HPDE6-E6E7 (cell line): ENCODE measurements at regions not wholly inside any gene's neighbourhood (a gene's known extent, or its start where the extent isn't known, plus 50 kb on each side); places are given as distances from the start of the nearest gene placed in this dataset.

ENCODE experiments used
- DNase-seq: peaks from one replicate; pipeline ENCODE4 v3.0.0; 2011; ENCODE audit warnings: missing footprints; ENCODE audit errors: extremely low spot score

- DNase-seq, result no peak
These were observed 454.1 kb downstream of the PCNX1 start for GRCh38 chr14:71361336-71361735.

- no peak for DNase-seq
These were observed 454.6 kb downstream of the PCNX1 start for GRCh38 chr14:71361874-71362273.

DNA sequence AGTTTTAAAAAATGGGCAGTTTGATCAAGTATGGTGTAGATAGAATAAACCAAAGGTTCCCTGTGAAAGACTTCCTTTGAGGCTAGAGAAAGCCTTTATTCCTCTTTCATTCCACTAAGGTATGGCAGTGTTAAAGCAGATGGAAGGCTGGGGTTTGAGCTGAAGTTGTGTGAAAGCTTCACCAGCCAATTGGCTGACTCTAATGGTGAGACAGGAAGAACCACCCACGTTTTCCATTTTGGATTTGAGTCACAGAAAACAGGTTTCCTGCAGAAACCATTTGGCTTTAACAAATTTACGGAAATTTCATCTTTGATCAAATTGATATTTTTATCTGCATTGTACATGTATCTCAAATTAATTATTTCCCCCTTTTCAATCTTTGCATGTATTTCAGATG is 455.0 kb downstream of the PCNX1 start:
- no peak for DNase-seq

GRCh38 chr14:71362920-71363584 is 455.8 kb downstream of the PCNX1 start:
- DNase-seq, result no peak

DNA sequence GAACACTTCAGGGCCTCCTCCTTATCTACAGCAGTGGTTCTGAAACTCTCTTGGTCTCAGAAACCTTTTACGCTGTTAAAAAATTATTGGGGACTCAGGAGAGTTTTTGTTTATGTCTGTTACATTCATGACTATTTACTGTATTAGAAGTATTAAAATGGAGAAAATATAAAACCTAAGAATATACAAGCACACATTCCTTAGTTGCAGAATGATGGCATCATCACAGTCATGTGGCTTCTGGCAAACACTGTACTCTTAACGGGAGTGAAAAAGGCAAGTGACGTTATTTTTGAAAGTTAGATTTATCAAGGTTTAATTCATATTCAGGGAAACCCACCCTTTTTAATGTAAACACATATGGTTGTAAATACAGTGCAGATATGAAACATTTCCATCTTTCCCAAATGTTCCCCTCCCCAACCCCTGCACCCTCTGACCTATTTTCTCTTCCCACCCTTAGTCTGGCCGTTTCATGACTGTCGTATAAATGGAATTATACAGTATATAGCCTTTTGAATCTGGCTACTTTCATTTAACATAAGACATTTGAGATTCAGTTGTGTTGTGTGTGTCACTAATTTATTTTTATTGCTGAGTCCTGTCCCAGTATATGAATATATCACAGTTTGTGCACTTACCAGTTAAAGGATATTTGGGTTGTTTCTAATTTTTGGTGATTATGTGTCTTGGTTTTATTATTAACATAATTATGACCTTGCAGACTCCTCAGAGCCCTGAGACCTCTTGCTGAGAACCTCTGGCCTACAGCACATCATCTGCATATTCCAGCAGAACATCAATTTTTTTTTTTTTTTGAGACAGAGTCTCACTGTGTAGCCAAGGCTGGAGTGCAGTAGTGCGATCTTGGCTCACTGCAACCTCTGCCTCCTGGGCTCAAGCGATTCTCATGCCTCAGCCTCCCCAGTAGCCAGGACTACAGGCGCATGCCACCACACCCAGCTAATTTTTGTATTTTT is 457.0 kb downstream of the PCNX1 start:
- DNase-seq, result no peak

GRCh38 chr14:71365361-71365760 is 458.1 kb downstream of the PCNX1 start:
- DNase-seq, result no peak

DNA sequence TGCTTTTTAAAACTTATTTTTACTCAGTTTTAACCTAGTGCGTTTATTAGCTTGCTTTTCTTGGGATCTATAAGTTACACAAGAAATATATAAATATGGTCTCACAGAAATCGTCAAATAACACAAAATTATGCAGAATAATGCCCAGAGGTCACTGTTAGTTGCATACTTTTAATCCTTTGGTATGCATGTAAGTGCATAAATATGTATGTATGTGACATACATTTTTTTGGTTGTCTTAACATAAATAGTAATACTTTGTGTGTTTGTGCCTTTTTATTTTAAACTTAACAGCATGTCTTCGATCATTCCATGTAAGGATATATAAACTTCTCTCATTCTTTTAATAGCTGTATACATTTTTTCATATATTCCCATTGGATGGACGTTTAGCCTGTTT is 459.6 kb downstream of the PCNX1 start:
- DNase-seq, result no peak

DNA sequence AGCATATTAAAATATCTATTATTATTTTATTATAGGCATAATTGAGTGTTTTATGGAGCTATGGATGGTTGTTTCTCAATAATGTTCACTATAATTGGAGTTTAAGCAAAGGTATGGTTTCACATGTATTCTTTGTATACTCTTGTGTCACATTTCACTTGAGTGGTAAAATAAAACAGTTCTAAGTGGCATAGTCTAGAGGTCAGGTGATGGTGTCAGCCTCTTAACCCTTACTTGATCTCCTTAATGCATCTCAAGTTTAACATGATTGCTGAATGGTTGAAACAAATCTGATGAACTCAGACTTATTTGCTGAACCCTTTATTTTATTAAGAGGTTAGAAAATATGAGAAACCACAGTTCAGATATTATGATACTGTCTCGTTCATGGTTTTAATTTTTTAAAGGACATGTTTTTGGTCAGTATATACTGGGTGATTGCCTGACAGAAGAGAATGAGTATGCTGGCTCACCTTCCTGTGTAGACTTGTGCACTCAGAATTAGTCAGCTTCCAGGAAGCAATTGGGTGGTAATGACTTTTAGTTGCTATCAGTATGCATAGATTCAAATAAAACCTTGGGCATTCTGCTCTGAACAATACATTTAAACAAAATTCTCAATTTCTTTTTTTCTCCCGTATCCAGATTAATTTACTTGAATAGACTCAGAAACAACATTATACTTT is 464.6 kb downstream of the PCNX1 start:
- peak; percentile 72 for DNase-seq

- DNase-seq, result peak; percentile 91
These were observed 465.2 kb downstream of the PCNX1 start for GRCh38 chr14:71372411-71372838.

DNA sequence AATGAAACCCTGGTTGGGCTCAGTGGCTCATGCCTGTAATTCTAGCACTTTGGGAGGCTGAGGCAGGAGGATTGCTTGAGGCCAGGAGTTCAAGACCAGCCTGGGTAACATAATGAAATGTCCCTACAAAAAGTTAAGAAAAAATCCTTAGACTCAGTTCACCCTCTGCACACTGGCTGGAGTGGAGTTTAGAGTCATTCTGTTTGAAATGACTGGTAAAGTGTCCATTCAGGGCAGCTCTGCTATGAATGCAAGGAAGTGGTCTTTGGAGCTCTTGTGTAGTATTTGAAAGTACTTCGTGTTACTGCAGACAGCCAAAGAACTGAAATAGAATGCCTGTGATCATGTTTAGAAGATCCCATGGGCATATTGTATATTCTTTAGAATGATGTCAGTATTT is 466.5 kb downstream of the PCNX1 start:
- DNase-seq, result no peak

- DNase-seq, result no peak
These were observed 467.7 kb downstream of the PCNX1 start for GRCh38 chr14:71374989-71375388.

DNA sequence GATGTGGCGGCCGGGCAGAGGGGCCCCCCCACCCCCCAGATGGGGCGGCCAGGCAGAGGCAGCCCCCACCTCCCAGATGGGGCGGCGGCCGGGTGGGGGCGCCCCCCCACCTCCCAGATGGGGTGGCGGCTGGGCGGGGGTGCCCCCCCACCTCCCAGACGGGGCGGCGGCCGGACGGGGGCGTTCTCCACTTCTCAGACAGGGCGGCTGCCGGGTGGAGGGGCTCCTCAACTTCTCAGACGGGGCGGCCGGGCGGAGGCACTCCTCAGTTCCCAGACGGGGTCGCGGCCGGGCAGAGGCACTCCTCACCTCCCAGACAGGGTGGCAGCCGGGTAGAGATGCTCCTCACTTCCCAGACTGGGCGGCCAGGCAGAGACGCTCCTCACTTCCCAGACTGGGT is 469.8 kb downstream of the PCNX1 start:
- DNase-seq, result no peak

GRCh38 chr14:71380271-71380670 is 473.0 kb downstream of the PCNX1 start:
- no peak for DNase-seq

DNA sequence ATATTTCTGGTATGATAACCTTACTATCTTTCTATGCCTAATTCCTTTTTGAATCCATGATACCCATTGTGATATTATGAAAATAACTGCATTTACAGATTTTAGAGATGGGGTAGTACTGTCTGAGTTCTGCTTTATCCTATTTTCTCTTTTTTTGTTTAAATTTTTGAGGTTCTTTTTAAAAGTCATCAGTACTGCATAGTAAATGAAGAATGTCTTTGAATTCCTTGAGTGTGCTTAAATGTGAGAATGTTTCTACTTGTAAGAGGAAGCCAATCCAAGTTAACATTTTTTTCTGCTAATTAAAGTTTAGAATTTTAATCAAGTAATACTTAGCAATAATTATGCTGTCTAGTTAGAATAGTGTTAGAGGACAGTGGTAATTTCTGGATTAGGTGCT is 474.6 kb downstream of the PCNX1 start:
- DNase-seq, result no peak

GRCh38 chr14:71382315-71382714 is 475.1 kb downstream of the PCNX1 start:
- no peak for DNase-seq

- no peak for DNase-seq
These were observed 476.3 kb downstream of the PCNX1 start for GRCh38 chr14:71383510-71383909.

DNA sequence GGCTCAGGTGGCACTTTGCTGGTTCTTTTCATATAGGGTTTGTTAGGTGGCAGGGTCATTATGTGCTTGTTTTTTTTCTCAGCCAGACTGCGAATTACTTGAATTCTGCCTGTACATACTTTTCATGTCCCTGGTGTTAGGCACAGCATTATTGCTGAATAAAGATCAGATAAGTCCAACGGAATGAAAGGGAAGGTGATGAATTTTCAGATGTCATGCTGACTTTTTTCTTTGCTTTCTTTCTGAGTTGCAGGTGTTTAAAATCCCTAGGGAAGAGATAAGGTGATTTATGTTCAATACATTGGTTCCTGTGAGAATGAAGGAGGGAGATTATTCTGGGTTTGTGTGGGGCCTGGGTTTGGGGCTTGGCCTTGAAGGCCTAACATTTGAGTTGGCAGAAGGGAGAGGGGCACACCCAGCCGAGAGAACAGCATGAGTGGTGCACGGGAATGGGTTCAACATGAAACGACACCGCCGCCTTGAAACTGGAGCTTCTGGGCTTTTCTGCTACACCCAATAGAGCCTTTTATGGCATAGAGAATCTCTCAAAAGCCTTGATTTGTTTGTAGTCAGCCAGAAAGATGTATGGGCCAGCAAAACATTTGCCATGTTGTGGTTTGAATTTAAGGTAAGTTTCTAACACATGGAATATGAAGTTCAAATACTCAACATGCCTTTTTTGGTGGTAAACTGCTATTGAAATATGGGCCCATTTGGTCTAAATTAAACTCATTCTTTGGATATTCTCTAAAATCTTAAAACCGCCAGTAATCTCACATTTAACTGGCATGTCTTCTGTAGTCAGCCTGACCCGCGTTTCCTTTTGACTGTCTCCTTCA is 477.0 kb downstream of the PCNX1 start:
- DNase-seq, result no peak

DNA sequence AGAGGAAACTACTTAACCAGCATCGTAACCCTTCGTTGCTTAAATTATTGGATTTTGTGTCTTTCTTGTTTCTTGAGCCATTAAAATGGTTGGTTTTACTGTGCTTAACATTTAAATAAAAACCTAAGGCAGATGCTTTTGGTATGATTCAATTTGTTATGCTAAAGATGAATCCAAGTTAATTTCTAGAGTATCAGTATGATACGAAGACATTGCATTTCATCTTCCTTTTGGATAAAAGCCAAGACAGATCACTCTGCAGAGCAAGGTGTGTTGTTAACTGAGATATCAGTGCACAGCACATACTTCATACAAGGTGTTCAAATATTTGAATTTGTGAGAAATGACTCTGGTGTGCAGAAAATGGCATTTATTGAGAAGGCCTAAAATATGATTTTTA is 480.5 kb downstream of the PCNX1 start:
- no peak for DNase-seq

DNA sequence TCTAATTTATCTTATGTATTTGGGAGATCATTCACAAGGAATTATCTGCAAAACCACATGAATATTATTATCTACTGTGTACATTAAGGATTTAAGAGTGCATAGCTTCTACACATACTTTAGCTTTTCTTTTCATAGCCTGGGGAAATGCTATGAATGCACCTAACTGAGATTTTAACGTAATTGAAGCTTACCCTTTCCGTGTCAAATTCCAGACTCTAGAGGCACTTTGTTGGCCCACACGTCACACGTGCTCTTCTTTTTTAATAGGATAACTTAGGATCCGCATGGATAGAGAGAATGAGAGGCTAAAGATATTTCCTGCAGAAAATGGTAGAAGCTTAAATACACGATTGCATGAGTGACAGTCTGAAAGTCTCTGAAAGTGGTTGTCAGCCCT is 481.1 kb downstream of the PCNX1 start:
- DNase-seq, result no peak

DNA sequence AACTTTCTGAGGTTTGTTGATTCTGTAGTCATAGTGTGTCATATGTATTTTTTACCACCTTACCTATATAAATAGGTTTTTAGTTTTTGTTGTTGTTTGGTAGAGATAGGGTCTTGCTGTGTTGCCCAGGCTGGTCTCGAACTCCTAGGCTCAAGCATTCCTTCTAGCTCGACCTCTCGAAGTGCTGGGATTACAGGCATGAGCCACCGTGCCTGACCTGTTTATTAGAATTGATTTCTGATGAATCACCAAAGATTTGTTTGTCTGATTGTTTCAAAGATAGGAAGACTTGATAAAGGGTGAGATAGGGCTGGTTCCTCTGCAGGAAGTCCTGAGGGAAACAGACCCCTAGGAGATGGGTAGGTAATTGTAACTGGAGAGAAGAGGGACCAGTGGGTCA is 481.6 kb downstream of the PCNX1 start:
- DNase-seq, result no peak

DNA sequence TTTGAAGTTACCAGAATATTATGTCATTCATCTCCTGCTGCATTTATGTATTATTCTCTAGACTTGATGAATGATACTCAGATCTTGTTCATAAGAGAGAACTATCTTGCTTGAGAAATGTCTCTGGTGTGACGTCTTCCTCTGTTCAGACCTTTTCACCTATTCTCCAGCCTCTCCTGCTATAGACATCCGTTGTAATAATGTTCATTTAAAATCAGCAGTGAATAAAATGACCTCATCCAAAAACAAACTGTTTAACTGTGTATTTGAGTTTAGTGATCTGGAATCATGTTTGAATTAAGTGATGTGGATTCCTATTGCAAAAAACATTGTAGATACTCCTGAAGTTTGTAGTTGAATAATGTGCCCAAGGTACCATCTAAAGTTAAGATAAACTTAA is 487.1 kb downstream of the PCNX1 start:
- DNase-seq, result no peak
